ENCODE measurements at regions not wholly inside any gene's neighbourhood (a gene's known extent, or its start where the extent isn't known, plus 50 kb on each side); places are given as distances from the start of the nearest gene placed in this dataset.

- no peak for DNase-seq
Observed at GRCh38 chr1:88111816-88112215, 572.3 kb upstream of the PKN2 start.

DNA sequence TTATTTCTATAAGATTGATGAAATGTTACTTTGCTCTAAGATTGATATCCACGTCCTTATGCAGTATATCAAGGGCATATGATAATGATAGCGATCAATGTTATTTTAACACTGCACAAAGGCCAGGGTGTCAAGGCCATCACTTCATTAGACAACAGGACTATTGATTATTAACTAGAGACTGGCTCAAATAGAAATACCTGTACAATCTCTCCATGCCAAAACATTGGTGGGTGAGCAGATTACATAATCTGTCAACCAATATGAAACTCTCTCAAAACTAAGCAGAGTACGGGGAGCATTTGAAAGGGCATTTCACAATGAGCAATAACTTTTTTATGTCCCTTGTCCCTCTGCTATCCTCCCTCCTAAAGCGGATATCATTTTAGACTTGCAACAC is 566.5 kb upstream of the PKN2 start:
- DNase-seq, result no peak

DNA sequence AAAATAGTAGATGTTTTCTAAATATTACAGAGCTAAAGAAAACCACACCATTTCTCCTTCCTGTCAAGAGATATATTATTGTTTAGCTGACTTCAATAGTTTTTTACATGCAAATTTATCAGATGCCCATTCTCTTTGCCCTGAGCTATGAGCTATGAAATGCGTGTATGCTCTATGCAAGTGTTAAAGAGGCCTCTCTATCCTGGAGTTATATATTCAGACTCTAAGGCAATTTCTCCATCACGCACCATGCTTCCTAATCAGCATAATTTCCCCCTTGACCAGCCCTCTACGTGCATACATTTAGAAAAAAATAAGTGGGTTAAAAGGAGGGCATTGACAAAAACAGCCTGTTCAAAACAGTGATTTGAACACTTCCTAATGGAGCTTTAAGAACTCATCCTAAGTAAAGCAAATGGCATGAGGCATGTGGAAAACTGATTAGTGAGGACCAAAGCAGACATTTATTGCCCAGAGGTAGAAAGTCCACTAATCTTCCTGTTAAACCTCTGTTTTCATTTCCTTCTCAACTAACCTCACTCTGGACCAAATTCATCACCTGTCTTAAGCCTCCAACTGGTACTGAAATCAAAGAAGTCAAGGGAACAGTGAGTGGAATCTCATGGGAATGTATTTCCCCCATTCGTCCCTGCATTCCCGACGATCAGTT is 565.8 kb upstream of the PKN2 start:
- DNase-seq, result no peak

GRCh38 chr1:88124614-88125013 is 559.5 kb upstream of the PKN2 start:
- no peak for DNase-seq

DNA sequence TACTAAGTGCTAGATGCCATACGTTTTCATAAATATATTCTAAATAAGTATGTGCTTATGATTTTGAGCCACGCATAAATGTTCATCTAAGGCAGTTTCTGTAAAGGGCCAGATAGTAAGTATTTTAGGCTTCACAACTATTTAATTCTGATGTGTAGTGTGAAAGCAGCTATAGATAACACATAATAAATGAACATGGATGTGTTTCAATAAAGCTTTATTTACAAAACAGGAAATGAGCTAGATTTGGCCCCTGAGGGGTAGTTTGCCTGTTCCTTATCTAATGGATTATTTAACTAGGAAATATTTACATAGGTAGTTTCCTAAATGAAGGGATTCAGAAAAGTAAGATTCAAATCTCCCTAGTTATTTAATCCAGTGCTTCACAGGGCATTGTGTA is 557.6 kb upstream of the PKN2 start:
- DNase-seq, result no peak

GRCh38 chr1:88133991-88134390 is 550.1 kb upstream of the PKN2 start:
- DNase-seq, result no peak

GRCh38 chr1:88134983-88135921 is 548.8 kb upstream of the PKN2 start:
- DNase-seq, result no peak

GRCh38 chr1:88139633-88140032 is 544.4 kb upstream of the PKN2 start:
- DNase-seq, result no peak

GRCh38 chr1:88140325-88140724 is 543.7 kb upstream of the PKN2 start:
- no peak for DNase-seq

DNA sequence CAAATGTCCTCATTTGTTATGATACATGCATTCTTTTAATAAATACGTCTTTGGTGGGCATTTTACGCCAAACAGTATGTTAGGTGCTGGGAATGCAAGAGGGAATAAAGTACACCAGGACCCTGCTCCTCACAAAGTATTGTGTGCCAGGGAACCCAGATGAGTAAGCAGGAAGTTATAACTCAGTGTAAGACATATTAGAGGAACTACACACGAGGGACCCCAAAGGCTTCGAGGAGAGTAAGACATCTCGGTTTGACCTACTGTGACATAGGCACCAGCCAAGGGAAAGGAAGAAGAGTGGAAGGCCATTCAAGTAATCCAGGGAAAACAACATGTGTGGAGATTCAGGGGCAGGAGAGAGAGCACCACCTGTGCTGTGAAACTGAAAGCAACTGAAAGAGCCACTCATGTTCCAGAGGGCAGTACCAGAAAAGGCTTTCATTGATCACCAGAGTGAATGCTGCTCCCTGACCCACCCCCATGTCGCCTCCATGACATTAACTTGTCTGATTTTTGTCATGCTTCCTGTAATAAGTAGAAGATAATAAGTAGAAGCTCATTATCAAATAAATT is 542.5 kb upstream of the PKN2 start:
- DNase-seq, result no peak

DNA sequence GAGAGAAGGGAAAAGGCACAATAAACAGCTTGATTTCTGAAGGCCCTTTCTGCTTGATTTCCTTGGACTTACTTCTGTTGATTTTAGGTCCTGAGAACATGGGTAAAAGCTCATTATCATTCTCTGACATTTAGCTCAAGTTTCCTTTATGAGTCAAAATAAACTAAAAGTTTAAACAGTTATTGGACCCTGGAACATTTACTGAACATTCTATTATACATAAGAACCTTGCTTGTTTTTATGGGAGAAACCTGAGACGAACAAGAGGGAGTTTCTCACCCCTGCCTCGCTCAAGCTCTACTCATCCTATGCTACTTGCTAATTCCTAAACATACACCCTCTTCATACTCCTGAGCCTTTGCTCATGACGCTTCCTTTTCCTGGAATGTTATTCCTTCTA is 538.3 kb upstream of the PKN2 start:
- no peak for DNase-seq

GRCh38 chr1:88149686-88150085 is 534.4 kb upstream of the PKN2 start:
- DNase-seq, result no peak

- no peak for DNase-seq
Observed at GRCh38 chr1:88150330-88150729, 533.7 kb upstream of the PKN2 start.

DNA sequence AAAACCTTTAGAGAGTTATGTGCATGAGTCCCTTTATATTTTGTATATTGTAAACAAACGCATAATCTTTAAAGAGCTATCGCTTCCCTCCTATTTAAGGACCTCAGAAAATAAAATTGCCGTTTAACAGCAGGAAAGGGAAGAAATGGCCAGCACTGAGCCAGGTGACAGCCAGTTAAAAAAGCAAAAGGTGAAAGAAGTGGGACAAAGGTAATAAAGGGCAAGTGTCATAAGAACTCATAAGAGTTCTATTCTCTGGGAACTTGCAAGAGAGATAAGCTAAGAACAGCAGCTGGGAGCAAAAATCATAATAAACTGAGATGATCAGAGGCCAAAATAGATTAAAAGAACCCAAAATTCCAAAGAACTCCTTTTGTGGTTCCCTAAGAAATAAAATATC is 520.9 kb upstream of the PKN2 start:
- DNase-seq, result no peak

DNA sequence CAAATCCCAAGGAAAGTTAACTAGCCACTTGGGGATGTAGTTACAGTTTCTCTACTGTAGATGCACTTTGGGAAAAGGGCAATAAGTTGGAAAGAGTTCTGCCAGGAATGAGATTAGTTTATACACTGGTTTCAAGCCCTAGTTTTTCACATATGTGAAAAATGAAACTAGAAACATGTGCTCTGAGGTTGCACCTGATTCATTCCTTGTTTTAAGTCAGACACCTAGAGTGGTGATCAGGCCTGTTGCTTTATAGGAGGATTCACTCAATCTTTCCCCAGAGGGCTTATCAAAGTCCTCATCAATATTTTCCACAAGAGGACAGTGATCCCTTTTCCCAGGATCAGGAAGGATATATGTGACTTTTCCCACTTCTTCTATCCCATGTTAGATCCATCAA is 515.9 kb upstream of the PKN2 start:
- no peak for DNase-seq

DNA sequence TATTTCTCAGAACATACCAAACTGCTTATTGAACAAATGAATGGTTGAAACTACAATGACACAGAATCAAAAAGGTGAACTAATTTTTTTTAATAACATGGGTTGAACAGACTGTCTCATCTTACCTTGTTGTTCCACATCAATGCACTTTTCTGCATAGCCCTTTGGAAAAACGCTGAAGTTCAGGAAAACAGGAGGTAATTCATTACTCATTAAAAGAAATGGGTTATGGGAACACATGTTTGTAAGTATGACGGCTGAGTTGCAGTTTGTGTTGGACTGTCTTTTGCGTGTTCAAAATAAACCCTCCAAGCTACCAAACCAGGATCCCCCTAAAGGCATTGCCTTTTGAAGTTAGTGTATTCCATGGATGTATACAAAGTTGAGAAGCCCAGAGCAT is 514.9 kb upstream of the PKN2 start:
- DNase-seq, result no peak

GRCh38 chr1:88169939-88170338 is 514.1 kb upstream of the PKN2 start:
- no peak for DNase-seq

DNA sequence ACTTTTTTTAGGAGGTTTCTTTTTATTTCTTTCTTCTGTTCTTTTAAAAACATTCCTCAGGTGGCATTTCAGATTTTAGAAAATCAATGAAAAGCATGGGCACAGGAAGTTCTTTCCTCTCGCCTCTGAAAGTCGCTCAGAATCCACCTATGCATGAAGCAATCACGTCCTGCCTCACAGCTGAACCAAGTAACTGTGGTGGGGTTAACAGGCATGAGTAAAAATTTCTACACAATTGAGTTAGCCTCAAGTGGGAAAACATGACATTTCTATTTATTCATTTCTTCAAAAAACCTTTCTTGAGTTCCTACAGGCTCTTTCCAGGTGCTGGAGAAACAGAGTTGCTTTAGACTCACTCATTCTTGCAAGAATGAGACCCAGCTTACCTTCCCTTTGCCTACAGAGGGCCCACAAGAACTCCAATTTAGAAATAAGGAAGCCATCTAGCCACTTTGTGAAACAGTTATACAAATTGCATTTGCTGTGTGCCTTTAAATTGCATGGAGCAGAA is 508.9 kb upstream of the PKN2 start:
- no peak for DNase-seq

DNA sequence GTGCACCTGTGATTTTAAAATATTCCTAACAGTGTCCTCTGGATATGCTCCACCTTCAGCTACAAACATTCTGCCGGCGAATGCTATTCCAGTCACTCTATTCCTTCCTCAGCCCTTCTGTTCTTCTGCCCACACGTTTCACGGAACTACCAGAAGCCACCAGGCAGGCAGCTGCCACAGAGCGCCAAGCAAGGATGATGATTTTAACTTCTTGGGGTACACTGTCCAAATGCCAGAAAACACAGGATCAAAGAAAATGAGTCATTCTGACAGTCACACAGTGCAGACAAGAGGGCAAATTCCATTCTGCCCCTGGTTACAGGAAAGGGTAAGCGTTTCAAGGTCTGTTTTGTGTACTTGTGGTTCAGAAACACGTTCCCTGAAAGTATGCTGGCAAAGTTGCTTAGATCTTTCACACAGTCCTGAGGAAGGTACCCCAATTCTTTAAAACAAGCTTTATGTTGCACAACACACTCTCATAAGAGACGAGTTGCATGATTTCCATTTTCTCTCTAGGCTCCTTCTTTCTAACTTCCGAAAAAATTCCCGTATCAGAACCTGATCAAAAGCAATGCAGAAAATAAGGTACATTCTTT is 508.3 kb upstream of the PKN2 start:
- DNase-seq, result no peak

GRCh38 chr1:88179943-88180342 is 504.1 kb upstream of the PKN2 start:
- DNase-seq, result no peak

GRCh38 chr1:88180449-88181108 is 503.5 kb upstream of the PKN2 start:
- DNase-seq, result no peak

DNA sequence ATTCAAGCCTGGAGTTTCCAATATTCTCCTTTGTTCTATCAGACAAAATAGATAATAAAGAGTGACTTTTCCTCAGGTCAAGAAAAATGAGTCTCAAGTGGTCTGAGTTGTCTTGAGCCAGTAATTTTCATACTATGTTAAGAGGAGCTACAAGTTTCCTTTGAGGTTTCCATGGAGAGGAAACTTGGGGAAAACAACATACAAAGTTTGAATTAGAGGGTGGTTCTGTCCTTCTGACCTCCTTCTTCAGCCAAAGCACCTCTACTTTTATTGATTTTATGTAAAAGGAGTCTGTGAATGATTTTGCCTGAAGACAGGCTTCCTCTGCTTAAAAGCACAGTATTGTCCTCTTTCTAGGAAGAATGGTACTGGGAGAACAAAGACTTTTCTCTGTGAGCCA is 497.2 kb upstream of the PKN2 start:
- DNase-seq, result no peak

DNA sequence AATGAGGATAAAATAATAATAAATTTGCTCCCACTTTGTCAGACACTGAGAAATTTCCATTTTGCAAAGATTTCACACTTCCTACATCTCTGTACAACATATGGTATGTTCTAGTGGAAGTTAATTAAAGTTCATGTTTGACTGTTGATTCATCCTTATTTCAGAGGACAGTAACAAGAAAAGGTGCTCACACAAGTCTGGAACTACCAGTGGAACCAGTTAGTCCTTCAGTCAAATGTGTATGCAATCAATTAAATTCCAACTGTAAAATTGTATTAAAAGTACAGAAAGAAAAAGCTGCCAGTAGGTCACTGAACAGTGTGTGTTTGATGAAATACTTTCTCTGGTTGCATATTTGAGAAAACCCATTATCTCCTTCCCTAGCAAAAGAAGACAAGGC is 496.0 kb upstream of the PKN2 start:
- DNase-seq, result no peak
